GM19238 (cell line): ENCODE measurements at regions not wholly inside any gene's neighbourhood (a gene's known extent, or its start where the extent isn't known, plus 50 kb on each side); places are given as distances from the start of the nearest gene placed in this dataset.

Source experiments
- DNase-seq: peaks from one replicate; pipeline ENCODE4 v3.0.0; 2011; ENCODE audit warnings: low spot score; ENCODE audit not compliant: insufficient read length

GRCh38 chr15:95884276-95884675, 446.2 kb upstream of the NR2F2 start:
- DNase-seq: no peak

DNA sequence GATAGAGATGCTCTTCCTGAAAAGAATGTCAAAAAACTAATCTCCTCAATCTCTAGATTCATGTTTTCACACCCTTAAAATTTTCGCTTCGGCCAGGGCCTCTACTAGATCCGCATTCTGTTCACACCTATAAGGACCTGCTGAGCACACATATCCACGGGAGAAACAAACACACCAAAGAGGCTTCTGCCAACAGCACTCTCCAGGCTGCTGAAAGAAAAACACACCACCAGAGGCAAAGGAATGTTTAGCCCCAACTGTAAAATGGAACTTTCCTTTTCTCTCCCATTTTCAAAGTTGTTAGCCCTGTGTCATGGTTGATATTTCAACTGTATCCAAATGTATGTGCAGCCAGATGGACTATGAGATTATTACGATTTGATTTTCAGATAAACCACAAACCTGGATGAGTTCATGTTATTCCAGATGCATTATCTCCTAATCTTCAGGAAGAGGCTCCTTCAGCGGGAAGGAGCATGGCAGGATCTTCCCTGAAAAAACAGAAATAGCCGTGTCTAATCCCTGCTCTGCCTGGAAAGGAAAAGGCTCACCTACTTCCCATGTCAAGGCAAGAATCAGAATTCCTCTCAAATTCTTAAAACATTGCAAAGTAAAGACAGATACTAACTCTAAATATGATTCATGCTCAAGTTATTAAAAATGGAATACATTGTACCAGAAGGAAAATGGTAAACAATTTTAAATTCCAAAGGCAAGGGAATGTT, 442.7 kb upstream of the NR2F2 start:
- no peak for DNase-seq

DNA sequence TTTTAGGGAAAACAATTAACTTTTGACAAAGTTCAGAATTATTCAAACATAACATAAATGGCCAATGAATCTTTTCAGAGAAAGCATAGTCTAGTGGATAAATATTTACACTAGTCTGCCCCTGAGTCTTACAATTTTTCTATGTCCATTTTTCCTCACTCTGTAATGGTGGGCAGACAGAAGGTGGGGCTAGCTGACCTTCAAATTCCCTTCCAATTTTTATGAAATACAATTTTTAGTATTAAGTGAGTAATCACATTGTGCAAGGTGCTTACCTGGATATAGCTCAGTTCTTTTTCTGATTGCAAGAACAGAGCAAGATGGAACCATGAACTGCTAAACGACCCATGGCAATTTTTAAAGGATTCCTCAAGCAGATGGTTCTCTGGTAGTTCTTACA, 441.7 kb upstream of the NR2F2 start:
- DNase-seq: no peak

DNA sequence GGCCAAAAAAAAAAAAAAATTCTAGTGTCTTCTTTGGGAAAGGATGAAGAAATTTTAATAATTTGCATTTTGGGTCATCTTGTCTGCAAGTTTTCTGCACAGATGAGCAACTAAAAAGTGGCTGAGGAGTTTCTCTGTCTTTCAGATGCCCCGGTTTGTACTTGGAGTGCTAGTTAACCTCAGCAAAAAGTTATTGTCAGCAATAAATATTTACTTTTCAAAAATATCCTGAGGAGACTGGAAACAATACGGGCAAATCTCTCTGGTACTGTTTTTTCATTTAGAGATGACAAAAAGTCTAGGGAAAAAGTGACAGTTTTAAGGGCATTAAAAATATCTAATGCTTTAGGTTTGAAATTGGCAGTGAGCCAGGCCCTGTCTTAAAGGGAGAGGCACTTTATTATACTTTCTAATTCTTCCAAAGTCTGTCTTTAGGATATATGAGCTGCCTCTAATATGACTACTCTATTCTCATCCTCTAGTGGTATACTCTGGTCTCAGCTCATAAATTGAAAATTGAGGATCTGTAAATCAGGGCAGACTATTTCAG, 436.0 kb upstream of the NR2F2 start:
- DNase-seq: no peak

DNA sequence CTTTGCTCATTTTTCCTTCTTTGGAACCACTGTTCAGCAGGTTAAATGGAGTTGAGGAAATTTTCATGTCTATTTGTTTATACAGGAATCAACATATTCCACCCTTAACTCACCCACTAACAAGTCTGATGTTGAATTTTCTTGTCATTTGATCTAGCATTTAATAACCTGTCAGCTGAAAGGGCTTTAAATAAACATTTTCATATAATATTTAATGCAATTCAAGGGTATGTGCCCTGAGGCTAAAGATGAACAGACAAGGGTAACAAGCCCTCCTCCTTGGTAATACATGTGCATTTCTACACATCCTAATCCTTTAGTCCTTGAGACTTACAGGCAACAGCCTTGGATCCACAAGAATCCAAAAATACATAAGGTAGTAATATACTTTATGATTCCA, 435.0 kb upstream of the NR2F2 start:
- DNase-seq: no peak

- DNase-seq: no peak
Observed at GRCh38 chr15:95897651-95898050, 432.8 kb upstream of the NR2F2 start.

DNA sequence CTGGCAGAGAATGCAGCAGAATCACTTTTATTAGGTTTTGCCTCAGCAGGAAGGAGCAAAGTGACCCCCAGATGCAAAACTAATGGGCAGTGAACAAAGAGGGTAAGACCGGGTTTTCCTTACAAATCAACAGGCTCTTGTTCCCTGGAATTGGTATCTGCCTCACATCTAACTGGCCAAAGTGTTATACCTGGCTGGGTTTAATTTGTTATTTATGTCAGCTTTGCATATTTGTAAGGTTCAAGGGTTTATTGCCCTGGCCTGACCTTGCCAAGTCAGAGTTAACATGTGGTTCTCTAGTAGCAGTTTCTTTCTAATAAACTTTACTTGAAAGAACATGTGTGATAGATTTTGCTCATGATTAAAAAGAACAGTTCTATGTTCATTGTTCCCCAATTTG, 431.7 kb upstream of the NR2F2 start:
- no peak for DNase-seq

GRCh38 chr15:95901271-95901670, 429.2 kb upstream of the NR2F2 start:
- DNase-seq: no peak

DNA sequence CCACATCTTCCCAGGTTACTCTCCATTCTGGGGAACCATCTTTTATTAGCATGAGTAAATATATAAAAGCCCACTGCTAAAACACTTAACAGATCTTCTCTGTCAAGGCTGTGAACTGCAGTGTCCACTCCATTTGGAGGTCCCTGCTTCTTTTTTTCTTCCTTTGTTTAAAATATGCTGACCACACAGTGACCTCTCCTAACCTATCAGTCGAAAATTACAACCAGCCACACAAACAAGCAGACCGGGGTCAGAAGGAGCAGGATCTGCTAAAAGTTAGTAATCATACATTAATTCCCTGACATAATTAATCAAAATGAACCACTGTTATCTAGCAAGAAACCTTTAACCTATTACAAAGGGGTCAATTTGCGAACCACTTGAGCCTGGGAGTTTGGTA, 427.9 kb upstream of the NR2F2 start:
- DNase-seq: no peak

- no peak for DNase-seq
Observed at GRCh38 chr15:95903352-95903751, 427.1 kb upstream of the NR2F2 start.

GRCh38 chr15:95910643-95911212, 419.8 kb upstream of the NR2F2 start:
- DNase-seq: no peak

DNA sequence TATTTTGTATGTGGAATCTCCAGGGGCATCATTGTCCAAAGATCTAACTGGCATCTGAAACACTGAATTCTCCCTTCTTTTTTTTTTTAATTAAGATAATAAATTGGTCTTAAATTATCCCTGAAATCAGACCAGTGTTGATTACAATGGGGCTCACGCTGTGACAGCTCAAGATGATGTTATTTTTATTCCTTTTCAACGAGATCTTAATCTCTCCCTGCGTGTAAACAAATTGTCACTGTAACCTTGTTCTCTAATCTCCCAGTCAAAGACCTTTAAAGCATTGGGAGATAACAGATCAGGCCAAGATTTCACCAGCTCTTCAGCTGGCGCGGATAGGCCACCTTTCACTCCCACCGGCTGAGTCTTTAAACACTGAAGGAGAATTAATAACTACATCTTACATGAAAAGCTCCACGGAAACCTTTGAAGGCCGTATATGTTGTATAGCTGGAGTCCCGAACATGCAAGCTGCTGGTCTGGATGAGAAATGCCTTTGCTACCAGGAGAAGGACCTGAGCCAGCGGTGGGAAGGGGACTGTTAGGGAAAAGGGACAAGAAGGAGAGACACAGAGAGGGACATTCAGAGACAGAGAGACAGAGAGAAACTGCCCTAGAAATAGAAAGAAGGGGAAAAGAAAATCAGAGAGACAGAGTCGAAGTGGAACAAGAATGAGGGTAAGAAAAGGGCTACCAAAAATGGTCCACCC, 418.8 kb upstream of the NR2F2 start:
- DNase-seq: no peak

DNA sequence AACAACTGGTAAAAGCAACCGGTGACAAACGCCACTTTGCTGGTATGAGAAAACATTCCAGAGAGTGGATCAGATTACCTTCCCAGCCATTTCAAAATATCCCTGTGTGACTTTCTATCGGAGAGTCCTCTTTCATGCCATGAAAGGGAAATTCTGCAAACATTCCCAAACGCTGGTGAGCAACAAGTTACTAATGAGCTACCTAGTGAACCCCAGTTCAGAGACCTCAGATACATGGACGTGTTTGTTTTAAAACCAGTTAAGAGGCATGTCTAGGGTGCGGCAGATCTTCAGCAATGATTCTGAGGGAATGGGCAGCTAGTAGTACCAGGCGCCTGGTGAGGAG, 418.2 kb upstream of the NR2F2 start:
- no peak for DNase-seq

DNA sequence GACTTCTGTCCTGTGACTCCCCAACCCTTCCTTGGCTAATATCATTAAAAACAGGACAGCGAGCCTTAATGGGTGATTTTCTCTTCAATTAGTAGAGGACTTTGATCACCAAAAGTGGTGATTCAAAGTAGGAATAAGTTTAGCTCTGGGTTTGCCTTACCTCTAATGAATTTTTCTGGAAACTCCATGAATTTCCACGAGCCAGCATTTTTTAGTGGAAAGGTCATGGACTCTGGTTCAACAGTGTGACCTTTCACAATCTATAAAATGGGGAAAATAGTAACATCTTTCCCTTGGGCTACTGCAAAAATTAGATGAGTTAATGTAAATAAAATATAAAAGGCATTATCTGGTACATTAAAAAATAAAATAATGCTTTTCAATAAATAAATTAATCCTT, 417.8 kb upstream of the NR2F2 start:
- DNase-seq: no peak

DNA sequence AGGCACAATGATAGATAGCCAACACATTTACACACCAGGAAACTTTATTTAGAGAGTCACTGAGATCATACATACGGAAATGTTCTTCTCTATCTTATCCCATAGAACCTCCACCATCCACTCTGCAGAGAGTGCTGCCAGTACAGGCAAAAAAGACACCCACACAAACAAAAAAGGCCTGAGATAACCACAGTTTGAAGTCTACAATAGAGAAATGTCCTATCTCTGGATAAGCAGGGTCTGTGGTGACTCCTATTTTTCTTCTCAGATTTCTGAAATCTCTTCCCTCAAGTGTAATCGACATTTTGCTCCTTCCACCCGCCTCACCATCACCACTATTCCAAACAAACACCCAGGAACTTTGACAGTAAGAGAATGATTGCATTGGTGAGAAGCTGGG, 413.9 kb upstream of the NR2F2 start:
- DNase-seq: no peak

GRCh38 chr15:95918525-95918924, 412.0 kb upstream of the NR2F2 start:
- DNase-seq: no peak

GRCh38 chr15:95919460-95919859, 411.0 kb upstream of the NR2F2 start:
- DNase-seq: no peak

DNA sequence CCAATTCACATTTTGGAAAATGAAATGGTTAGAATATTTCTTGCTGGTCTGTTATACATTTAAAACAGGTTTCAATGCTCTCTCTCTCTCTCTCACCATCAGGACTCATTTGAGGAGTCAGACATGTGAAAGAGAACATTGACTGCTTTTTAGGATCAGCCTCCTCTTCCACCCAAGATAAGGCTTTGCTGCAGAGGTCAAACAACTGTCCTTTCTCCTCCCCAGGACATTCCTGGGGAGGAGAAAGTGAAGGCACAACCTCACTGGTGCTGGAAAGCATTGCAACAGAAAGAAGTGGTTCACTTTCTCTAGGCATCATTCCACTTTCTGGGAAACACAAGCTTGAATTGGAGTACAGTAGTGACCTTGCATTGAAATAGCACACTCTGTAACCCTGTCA, 409.1 kb upstream of the NR2F2 start:
- no peak for DNase-seq

DNA sequence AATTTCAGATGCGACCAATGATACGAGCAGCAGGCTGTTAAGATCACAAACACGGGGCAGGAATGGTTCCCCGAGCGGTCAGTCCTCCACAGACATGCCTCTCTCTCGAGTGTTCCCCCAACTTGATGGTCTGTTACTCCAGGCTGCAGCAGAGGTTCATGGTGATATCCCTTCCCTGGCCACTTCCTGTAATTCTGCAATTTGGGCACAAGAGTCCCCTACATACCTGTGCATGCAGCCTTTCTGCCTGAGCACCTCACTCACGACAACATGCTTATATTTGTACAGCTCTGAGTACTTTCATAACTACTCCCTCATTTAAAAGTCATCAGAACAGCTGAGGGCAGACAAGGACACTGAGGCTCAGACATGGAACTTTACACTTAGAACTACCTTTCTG, 408.1 kb upstream of the NR2F2 start:
- DNase-seq: no peak

- DNase-seq: no peak
Observed at GRCh38 chr15:95923792-95924191, 406.7 kb upstream of the NR2F2 start.

- no peak for DNase-seq
Observed at GRCh38 chr15:95928822-95929221, 401.7 kb upstream of the NR2F2 start.

GRCh38 chr15:95929232-95929846, 401.2 kb upstream of the NR2F2 start:
- DNase-seq: no peak
